ENCODE measurements at regions not wholly inside any gene's neighbourhood (a gene's known extent, or its start where the extent isn't known, plus 50 kb on each side); places are given as distances from the start of the nearest gene placed in this dataset.

DNA sequence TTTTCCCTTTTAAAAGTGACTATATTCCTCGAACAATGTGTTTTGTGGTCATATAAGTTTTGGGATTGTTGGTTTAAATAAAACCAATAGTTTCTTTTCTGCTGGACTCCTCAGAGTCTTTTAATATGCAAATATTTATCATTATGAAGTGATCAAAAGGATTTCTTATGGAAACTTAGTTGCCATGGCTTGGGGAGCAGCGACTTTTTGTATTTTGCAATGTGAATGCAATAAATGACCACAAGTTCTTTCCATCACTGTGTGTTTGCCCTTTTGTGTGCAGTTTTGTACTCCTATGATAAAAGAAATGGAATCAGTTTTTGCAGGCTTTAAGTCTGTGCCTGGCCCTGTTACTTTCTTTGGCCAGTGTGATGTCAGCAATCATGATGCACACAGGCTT is 68.5 kb upstream of the NUDT6 start:
- no peak for TF ChIP-seq EZH2 (IDR thresholded peaks at IDR 0.05)
- TF ChIP-seq, protein P1, sequence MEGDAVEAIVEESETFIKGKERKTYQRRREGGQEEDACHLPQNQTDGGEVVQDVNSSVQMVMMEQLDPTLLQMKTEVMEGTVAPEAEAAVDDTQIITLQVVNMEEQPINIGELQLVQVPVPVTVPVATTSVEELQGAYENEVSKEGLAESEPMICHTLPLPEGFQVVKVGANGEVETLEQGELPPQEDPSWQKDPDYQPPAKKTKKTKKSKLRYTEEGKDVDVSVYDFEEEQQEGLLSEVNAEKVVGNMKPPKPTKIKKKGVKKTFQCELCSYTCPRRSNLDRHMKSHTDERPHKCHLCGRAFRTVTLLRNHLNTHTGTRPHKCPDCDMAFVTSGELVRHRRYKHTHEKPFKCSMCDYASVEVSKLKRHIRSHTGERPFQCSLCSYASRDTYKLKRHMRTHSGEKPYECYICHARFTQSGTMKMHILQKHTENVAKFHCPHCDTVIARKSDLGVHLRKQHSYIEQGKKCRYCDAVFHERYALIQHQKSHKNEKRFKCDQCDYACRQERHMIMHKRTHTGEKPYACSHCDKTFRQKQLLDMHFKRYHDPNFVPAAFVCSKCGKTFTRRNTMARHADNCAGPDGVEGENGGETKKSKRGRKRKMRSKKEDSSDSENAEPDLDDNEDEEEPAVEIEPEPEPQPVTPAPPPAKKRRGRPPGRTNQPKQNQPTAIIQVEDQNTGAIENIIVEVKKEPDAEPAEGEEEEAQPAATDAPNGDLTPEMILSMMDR (IDR thresholded peaks at IDR 0.05): no peak

Measured in neural progenitor cell (in vitro differentiated cells).